K562 (cell line): ENCODE measurements at regions not wholly inside any gene's neighbourhood (a gene's known extent, or its start where the extent isn't known, plus 50 kb on each side); places are given as distances from the start of the nearest gene placed in this dataset.

ENCODE experiments used
- ATAC-seq: fragments of 200-7000 bp; cut with Tn5 transposase; 3 replicates; pipeline ENCODE4 v1.9.1; 2020; ENCODE audit warnings: moderate library complexity
- BruUV-seq: library from RNA; stranded (reverse); fragments of 400-500 nt; replicated peaks from 2 replicates; lab custom pipeline; 2021; lab: Mats Ljungman, UMichigan
- CTCF ChIA-PET: fragments of 300-600 bp; formaldehyde crosslinking; extraction: SDS; loops from one replicate; lab custom pipeline; 2021; ENCODE audit warnings: low intra/inter-chr PET ratio; lab: Yijun Ruan, JAX
- POLR2A ChIA-PET: fragments of 300-600, 350-650 bp; sonication (Branson Sonifier 250); formaldehyde crosslinking; extraction: SDS; loops from one replicate; lab custom pipeline; 2021; ENCODE audit warnings: antibody characterized with exemption, inconsistent platforms; lab: Yijun Ruan, JAX
- DNase-seq, 4 experiments: peaks; one replicate each; pipeline versions ENCODE4 v3.0.0 to v3.0.0-alpha.2; 2011 to 2018; ENCODE audit warnings: low spot score in 3 of 4, mixed read lengths in 3 of 4; ENCODE audit errors: extremely low read depth in 1 of 4
- FAIRE-seq: peaks from 2 replicates; lab custom pipeline; 2011; peaks lifted over from hg19 to GRCh38; lab: Jason Lieb, UNC
- H2AFZ ChIP-seq: 2 replicates; pipeline ENCODE4 v1.6.0; 2011; ENCODE audit warnings: low read depth, low read length, control low read depth, inconsistent platforms
- H3K27ac ChIP-seq: fragments of 200-600 bp; 3 replicates; pipeline ENCODE4 v1.8.0; 2011; ENCODE audit warnings: low read depth, mild to moderate bottlenecking, control low read depth, inconsistent platforms, low read length, moderate library complexity, mixed read lengths; ENCODE audit errors: extremely low read depth
- H3K27me3 ChIP-seq, 2 experiments: fragments of 300-600 bp in 1 of 2; 2 replicates in 1 of 2; 3 replicates in 1 of 2; pipeline versions ENCODE4 v1.6.0 to v1.8.0; 2011; ENCODE audit warnings: inconsistent platforms in 2 of 2, low read length in 2 of 2, mild to moderate bottlenecking in 1 of 2, mixed read lengths in 1 of 2, moderate library complexity in 1 of 2; ENCODE audit not compliant: control insufficient read depth in 2 of 2, insufficient read depth in 2 of 2
- H3K36me3 ChIP-seq: fragments of 300-600 bp; 3 replicates; pipeline ENCODE4 v1.8.0; 2011; ENCODE audit warnings: mild to moderate bottlenecking, low read length, inconsistent platforms; ENCODE audit not compliant: control insufficient read depth, insufficient read depth
- H3K4me1 ChIP-seq, 2 experiments: fragments of 200-600 bp in 1 of 2; replicated peaks in 1 of 2; 2 replicates in 1 of 2; 3 replicates in 1 of 2; pipeline versions ENCODE4 v1.5.1 to v1.8.0; 2011; ENCODE audit warnings: inconsistent platforms in 2 of 2, low read length in 2 of 2, mild to moderate bottlenecking in 1 of 2, mixed read lengths in 1 of 2, moderate library complexity in 1 of 2; ENCODE audit not compliant: control insufficient read depth in 2 of 2, insufficient read depth in 2 of 2
- H3K4me2 ChIP-seq: 2 replicates; pipeline ENCODE4 v1.6.1; 2011; ENCODE audit warnings: low read length, control low read depth, inconsistent platforms, mixed read lengths; ENCODE audit not compliant: insufficient read depth
- H3K4me3 ChIP-seq: fragments of 200-600 bp; sonication (generic), shearing (Covaris generic); 2 replicates; pipeline ENCODE4 v1.5.1; 2016; ENCODE audit warnings: control low read depth, inconsistent platforms
- H3K79me2 ChIP-seq: fragments of 200-600 bp; 3 replicates; pipeline ENCODE4 v1.8.0; 2011; ENCODE audit warnings: low read length, inconsistent platforms; ENCODE audit not compliant: control insufficient read depth, insufficient read depth
- H3K9ac ChIP-seq, 2 experiments: 2 replicates each; pipeline versions ENCODE4 v1.6.0 to v1.6.1; 2011; ENCODE audit warnings: low read depth in 2 of 2, low read length in 2 of 2, control low read depth in 1 of 2, inconsistent platforms in 1 of 2, mild to moderate bottlenecking in 1 of 2, mixed read lengths in 1 of 2; ENCODE audit not compliant: insufficient read depth in 1 of 2
- H3K9me1 ChIP-seq: one replicate; pipeline ENCODE4 v1.6.0; 2011; ENCODE audit warnings: inconsistent platforms, mild to moderate bottlenecking, low read length, moderate library complexity; ENCODE audit not compliant: control insufficient read depth, insufficient read depth
- H3K9me3 ChIP-seq: replicated peaks from 2 replicates; pipeline ENCODE4 v1.5.1; 2011; ENCODE audit warnings: low read depth, low read length, inconsistent platforms; ENCODE audit not compliant: control insufficient read depth, insufficient read depth
- H4K20me1 ChIP-seq: replicated peaks from 2 replicates; pipeline ENCODE4 v1.6.1; 2011; ENCODE audit warnings: low read length, inconsistent platforms, mixed read lengths; ENCODE audit not compliant: control insufficient read depth, insufficient read depth
- RERE ChIP-seq: sonication (generic); formaldehyde crosslinking; IDR thresholded peaks from 2 replicates; pipeline ENCODE4 v1.8.0; 2023; ENCODE audit warnings: missing genetic modification reagents, mild to moderate bottlenecking, borderline replicate concordance
- SAFB2 ChIP-seq: fragments of 200-400 bp; formaldehyde crosslinking; IDR thresholded peaks from 2 replicates; pipeline ENCODE4 v1.6.1; 2018; ENCODE audit warnings: borderline replicate concordance, low read length, low read depth, moderate library complexity; ENCODE audit not compliant: severe bottlenecking
- SRSF1 ChIP-seq: fragments of 200-400 bp; formaldehyde crosslinking; IDR thresholded peaks from 2 replicates; pipeline ENCODE4 v1.6.1; 2017; ENCODE audit warnings: mild to moderate bottlenecking, low read depth, low read length, moderate library complexity
- ZNF24 ChIP-seq: fragments of 450-650 bp; IDR thresholded peaks from 2 replicates; pipeline ENCODE4 v1.6.1; 2016
- ZNF518B ChIP-seq: fragments of 250-450 bp; sonication (Bioruptor Pico); IDR thresholded peaks from 2 replicates; pipeline ENCODE4 v1.5.0; 2021; ENCODE audit warnings: mild to moderate bottlenecking, moderate library complexity
- WGBS: fragments of 100-300 bp; shearing (Covaris generic); methylation state at CpG from one replicate; pipeline ENCODE4 v1.1.6; 2016; ENCODE audit warnings: low coverage, mixed read lengths; ENCODE audit not compliant: insufficient coverage; ENCODE audit errors: missing lambda C conversion rate; 5-methylcytosine and 5-hydroxymethylcytosine counted together
- in situ Hi-C: fragments of 300-500 bp; cut with MboI; formaldehyde crosslinking; loops from 4 replicates; pipeline ENCODE4 v1.15.0; 2018; ENCODE audit warnings: inconsistent platforms, mixed read lengths
- intact Hi-C: fragments of 100-400 bp; cut with micrococcal nuclease; formaldehyde crosslinking; loops from 2 replicates; pipeline ENCODE4 v1.14.2; 2022

GRCh38 chr2:5975401-5975800 is 283.2 kb downstream of the SOX11 start:
- no peaks in the 10 kb centered on the region for H3K36me3 ChIP-seq
- ATAC-seq (no peak), FAIRE-seq (no peak), DNase-seq (no peak)
- H3K9me3 ChIP-seq: no peaks in the 10 kb centered on the region; the same call in 1 of the 2 replicates
- no peak overlapping the region for H3K4me3 ChIP-seq
- CTCF ChIA-PET: no interaction called here
- no peak overlapping the region for H3K27ac ChIP-seq
- POLR2A ChIA-PET: no interaction called here
- H4K20me1 ChIP-seq: no peaks in the 10 kb centered on the region
- 0% methylated on average over 3 of the region's 3 CpGs for WGBS
- H3K79me2 ChIP-seq: no peaks in the 10 kb centered on the region
- H3K4me2 ChIP-seq: no peak overlapping the region
- no TSS peak for BruUV-seq
- intact Hi-C loops: no loop called here
- H3K27me3 ChIP-seq: no peaks in the 10 kb centered on the region
- no peak overlapping the region for H3K9ac ChIP-seq
- H2AFZ ChIP-seq: no peak overlapping the region
- no peaks in the 10 kb centered on the region for H3K9me1 ChIP-seq
- H3K4me1 ChIP-seq: no peaks in the 10 kb centered on the region
- in situ Hi-C loops: no loop called here
- TF ChIP-seq RERE (no peak), SRSF1 (no peak), SAFB2 (no peak), ZNF24 (no peak), ZNF518B (no peak)
